ENCODE measurements at regions not wholly inside any gene's neighbourhood (a gene's known extent, or its start where the extent isn't known, plus 50 kb on each side); places are given as distances from the start of the nearest gene placed in this dataset.
"Not testable (repeated sequence)": the region's sequence is repeated elsewhere in the genome, so short reads cannot be mapped to it uniquely, and the experiment has no call there.

- no peak for DNase-seq (ENCODE audit: low read depth)
These were observed 155.0 kb upstream of the RUNX1 start for GRCh38 chr21:35204125-35204524.

GRCh38 chr21:35203093-35203977 lies 154.2 kb upstream of the RUNX1 start:
- DNase-seq (ENCODE audit: low read depth), result no peak

GRCh38 chr21:35202431-35202830 lies 153.3 kb upstream of the RUNX1 start:
- no peak for DNase-seq (ENCODE audit: low read depth)

- no peak for DNase-seq (ENCODE audit: low read depth)
These were observed 152.7 kb upstream of the RUNX1 start for GRCh38 chr21:35201799-35202198.

GRCh38 chr21:35201288-35201687 lies 152.2 kb upstream of the RUNX1 start:
- no peak for DNase-seq (ENCODE audit: low read depth)

DNA sequence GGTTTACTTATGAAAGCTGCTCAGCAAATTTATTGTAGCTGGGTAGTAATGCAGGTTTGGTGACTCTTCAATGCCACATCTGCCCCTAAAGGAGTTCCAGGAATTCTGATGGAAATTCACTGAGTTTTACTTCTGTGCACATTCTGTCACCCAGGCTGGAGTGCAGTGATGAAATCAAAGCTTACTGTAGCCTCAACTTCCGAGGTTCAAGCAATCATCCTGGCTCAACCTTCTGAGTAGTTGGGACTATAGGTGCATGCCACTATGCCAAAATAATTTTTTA lies 150.6 kb upstream of the RUNX1 start:
- no peak for DNase-seq (ENCODE audit: low read depth)

GRCh38 chr21:35198982-35199732 lies 150.1 kb upstream of the RUNX1 start:
- no peak for DNase-seq (ENCODE audit: low read depth)

GRCh38 chr21:35198565-35198964 lies 149.5 kb upstream of the RUNX1 start:
- no peak for DNase-seq (ENCODE audit: low read depth)

DNA sequence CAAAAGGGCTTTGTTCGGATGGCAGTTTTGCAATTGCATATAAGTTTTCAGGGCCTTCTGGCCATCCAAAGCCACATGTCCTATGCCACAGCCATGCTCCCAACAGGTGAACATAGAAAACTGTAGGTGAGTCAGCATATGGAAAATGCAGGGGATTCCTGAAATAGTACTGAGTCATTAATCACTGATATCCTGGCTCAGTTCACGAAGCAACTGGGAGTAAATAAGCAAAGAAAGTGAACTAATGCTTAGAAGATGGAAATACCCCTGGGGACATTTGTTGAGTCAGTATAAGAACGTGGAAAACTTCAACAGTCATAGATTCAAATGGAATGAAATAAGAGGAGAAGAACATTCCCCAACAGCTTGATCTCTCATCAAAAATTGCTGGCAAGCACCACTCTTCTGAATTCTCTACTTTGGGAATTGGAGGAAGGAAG lies 148.9 kb upstream of the RUNX1 start:
- peak; percentile 89 for DNase-seq (ENCODE audit: low read depth)

DNA sequence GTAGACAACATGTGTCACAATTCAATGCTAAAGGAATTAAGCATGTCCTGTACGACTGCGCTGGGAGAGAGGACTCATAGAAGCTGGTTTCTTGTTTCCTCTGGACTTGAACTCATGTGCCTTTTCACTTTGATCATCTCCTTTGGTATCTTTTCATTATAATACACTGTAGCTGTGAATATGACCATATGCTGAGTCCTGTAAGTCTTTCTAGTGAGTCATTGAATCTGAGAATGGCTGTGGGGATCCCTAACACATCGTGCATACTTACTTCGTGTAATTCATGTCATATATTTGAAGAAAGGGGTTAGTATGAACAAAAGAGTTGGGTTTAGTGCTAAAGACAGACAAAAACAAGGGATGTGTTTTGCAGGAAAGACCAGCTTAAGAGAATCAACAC lies 148.1 kb upstream of the RUNX1 start:
- no peak for DNase-seq (ENCODE audit: low read depth)

GRCh38 chr21:35196128-35196527 lies 147.0 kb upstream of the RUNX1 start:
- no peak for DNase-seq (ENCODE audit: low read depth)

DNA sequence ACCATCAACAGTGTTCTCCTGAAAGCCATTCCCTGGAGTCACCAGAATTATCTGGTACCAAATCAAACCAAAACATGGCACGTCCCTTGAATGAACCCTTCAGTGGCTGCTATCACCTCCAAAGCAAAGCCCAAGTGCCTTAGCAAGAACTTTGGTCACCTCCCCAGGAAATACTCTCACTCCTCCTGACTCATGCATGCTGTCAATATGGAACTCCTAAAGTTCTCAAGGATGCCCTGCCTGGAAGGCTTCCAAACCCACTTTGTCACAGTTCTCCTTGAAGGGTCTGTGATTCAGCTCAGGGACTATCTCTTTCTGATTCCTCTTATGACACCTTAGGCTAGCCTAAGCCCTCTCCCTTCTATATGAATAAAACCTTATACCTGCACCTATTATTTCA lies 146.1 kb upstream of the RUNX1 start:
- DNase-seq (ENCODE audit: low read depth), result no peak

GRCh38 chr21:35191754-35192153 lies 142.7 kb upstream of the RUNX1 start:
- DNase-seq (ENCODE audit: low read depth), result no peak

DNA sequence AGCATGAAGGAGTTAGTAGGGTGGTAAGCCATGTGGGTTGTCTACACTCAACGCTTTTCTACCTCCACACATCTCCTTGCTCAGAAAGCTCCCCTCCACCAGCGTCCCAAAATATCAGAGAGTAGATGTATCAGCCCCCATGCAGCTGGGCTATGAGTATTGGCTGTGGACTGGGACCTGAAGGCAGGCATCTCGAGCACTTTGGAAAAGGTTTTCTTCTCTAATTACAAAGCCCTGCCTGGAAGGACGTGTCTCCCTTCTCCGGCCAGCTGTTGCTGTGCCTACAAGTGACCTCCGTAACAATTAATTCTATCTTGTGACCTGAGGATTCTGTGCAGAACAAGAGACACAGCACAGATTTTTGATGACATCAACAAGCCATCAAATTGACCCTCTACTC lies 142.0 kb upstream of the RUNX1 start:
- DNase-seq (ENCODE audit: low read depth), result no peak

GRCh38 chr21:35190201-35190701 lies 141.1 kb upstream of the RUNX1 start:
- no peak for DNase-seq (ENCODE audit: low read depth)

DNA sequence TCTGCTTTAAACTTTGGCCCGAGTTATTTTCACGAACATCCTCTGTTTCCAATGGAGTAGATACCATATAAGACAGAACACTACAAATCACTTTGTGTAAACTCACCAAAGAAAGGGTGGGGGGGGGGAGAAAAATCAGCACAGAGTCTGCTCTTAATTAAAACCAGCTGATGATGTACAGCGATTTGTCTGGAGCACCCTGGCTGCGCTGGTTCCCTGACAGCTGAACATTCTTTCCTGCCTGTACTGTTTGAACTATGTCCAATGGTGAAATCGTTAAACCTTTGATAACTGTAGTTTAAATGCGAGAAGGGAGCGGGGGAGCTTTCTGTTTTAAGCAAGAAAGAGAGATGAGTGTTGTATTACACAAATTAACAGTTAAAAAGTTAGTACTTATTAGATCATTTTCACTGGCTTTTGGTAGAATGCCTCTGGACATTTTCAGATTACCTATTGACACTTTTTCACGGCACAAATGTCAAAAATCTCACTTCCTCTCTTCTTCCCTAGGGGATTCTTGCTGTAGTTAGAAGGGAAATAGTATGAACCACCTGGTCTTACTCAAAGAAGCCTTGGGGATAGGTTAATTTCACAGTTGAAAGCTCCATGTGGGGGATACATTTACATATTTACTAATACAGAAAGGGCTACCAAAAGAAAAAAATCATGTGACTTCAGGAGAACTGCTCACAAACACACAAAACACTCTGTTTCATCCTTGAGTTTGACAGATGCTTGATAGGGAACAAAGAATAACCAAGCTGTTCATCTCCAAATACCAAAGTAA lies 140.2 kb upstream of the RUNX1 start:
- DNase-seq (ENCODE audit: low read depth), result peak; percentile 85

DNA sequence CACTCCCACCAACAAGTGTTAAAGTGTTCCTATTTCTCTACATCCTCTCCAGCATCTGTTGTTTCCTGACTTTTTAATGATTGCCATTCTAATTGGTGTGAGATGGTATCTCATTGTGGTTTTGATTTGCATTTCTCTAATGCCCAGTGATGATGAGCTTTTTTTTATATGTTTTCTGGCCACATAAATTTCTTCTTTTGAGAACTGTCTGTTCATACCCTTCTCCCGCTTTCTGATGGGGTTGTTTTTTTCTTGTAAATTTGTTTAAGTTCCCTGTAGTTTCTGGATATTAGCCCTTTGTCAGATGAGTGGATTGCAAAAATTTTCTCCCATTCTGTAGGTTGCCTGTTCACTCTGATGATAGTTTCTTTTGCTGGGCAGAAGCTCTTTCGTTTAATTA lies 134.3 kb upstream of the RUNX1 start:
- DNase-seq (ENCODE audit: low read depth), result not testable (repeated sequence)

- peak; percentile 35 for DNase-seq (ENCODE audit: low read depth)
These were observed 131.0 kb upstream of the RUNX1 start for GRCh38 chr21:35179990-35180540.

DNA sequence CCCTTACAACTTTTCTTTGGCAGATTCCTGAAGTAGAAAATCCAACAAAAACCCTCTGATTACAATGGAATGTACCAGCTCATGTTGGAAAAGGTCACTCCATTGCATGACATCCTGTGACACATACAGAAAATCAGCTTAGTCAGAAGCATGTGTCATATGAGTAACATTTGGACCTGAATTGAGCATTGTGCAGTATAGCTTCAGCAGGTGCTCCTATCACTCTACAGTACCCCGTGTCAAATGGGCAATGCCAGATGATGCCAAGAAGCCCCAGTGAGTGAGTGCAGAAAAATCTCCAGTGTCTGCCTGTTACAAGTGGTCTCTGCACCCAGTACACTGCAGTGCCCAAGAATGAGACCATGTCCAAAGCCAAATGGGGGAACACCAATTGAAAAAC lies 129.7 kb upstream of the RUNX1 start:
- DNase-seq (ENCODE audit: low read depth), result no peak

- no peak for DNase-seq (ENCODE audit: low read depth)
These were observed 129.0 kb upstream of the RUNX1 start for GRCh38 chr21:35178098-35178497.

GRCh38 chr21:35172231-35172630 lies 123.1 kb upstream of the RUNX1 start:
- no peak for DNase-seq (ENCODE audit: low read depth)

GRCh38 chr21:35171385-35171784 lies 122.3 kb upstream of the RUNX1 start:
- no peak for DNase-seq (ENCODE audit: low read depth)

All from fibroblast of the conjunctiva (primary cell).